GM06990 (cell line): ENCODE measurements at regions not wholly inside any gene's neighbourhood (a gene's known extent, or its start where the extent isn't known, plus 50 kb on each side); places are given as distances from the start of the nearest gene placed in this dataset.

Source experiments
- DNase-seq: peaks from one replicate; pipeline ENCODE4 v3.0.0-alpha.2; 2011; ENCODE audit not compliant: insufficient read length; ENCODE audit errors: extremely low read depth
- H3K27me3 ChIP-seq: replicated peaks from 2 replicates; pipeline ENCODE4 v1.6.0; 2011; ENCODE audit warnings: low read length; ENCODE audit not compliant: control insufficient read depth, insufficient read depth
- H3K36me3 ChIP-seq: 2 replicates; pipeline ENCODE4 v1.5.1; 2011; ENCODE audit warnings: low read length; ENCODE audit not compliant: control insufficient read depth, insufficient read depth
- H3K4me3 ChIP-seq: replicated peaks from 2 replicates; pipeline ENCODE4 v1.5.1; 2011; ENCODE audit warnings: low read depth, mild to moderate bottlenecking, control low read depth, low read length
- CTCF ChIP-seq: IDR thresholded peaks from 2 replicates; pipeline ENCODE4 v1.5.1; 2011; ENCODE audit warnings: low read length, control low read depth, mild to moderate bottlenecking, inconsistent platforms; ENCODE audit not compliant: insufficient read depth, poor library complexity, severe bottlenecking

DNA sequence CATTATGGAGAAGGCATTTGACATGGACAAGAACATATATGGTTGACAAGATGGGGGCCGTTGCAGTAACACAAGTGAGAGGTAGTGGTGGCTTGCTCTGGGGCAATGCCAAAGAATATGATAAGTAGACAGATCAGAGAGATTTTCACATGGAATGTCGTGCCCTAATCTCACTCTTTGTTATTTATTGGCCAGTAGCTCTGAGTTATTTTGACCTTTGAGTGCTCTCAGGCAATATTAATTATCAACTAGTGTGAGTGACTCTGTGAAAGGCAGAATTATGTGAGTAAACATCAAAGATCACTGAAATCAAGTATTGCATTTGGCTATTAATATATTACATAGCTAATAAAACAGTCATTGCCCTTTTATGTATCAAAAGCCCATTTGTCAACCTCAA lies 164.9 kb upstream of the ADAMTS9 start:
- TF ChIP-seq CTCF, result no peak
- Histone ChIP-seq H3K27me3 (no peaks in the 10 kb centered on the region), H3K4me3 (no peak overlapping the region), H3K36me3 (no peaks in the 10 kb centered on the region)
- DNase-seq, result no peak

DNA sequence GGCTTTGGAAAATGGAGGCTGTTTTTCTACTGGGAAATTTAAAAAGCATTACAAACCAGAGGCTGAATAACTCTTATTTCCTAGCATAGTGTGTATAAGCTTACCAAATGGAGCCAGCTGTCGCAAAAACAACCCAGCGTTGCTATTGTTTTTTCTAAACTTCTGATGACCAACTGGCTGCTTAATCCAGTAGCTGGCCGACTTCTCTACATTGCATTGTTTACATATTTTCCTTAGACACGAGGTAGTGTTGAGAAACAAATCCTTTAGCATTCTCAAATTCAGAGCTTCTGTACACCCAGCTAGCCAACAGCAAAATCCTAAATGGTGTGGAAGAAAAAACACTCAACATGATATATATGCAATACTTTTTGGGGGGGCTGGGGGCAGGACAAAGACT lies 161.0 kb upstream of the ADAMTS9 start:
- TF ChIP-seq CTCF, result no peak
- no peak for DNase-seq

DNA sequence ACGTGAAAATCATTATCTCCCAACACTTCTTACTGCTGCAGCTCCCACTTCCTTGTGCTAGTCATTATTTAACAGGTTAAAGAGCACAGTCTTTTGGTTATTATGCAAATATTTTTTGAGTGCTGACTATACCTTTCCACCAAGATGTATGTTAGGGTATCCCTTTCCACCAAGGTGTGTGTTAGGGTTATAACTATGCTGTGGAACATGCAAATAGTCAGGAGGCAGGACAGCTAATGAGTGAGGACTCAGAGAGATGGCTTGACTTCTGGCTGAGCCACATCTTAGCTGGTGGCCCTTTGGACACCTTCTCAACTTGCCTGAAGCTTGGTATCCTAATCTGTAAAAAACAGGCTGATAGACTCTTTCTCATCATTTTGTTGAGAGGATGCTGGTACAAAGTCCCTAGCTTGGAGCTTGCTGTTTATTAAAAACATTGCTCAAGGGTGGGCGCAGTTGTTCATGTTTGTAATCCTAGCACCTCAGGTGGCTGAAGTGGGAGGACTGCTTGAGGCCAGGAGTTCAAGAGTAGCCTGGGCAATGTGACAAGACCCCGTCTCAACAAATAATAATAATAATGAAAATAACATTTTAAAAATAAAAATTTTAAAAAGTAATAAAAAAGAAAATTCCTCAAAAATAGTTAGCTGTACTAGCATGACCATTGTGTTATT lies 160.5 kb upstream of the ADAMTS9 start:
- no peak for DNase-seq
- Histone ChIP-seq H3K27me3 (no peaks in the 10 kb centered on the region), H3K36me3 (no peaks in the 10 kb centered on the region), H3K4me3 (no peak overlapping the region)
- TF ChIP-seq CTCF, result no peak

More for the DNA sequence above, 161.0 kb upstream of the ADAMTS9 start:
- no peaks in the 10 kb centered on the region for H3K36me3 ChIP-seq
- H3K27me3 ChIP-seq, result no peaks in the 10 kb centered on the region
- H3K4me3 ChIP-seq, result no peak overlapping the region

DNA sequence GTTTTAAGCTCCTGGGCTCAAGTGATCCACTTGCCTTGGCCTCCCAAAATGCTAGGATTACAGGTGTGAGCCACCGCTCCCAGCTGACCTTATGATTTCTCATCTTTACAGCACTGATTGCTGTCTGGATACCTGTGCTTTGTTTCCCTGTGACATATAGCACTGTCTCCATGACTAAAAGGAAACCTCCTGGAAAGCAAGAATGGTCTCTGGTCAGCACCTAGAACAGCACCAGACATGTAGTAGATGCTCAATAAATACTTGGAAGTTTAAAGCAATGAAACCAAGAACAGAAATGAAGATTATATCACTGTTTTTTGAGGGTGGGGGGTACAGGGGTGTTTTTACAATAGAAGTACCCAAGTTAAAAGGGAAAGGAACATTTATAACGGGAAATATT lies 156.8 kb upstream of the ADAMTS9 start:
- Histone ChIP-seq H3K36me3 (no peaks in the 10 kb centered on the region), H3K27me3 (no peaks in the 10 kb centered on the region), H3K4me3 (no peak overlapping the region)
- TF ChIP-seq CTCF, result no peak
- no peak for DNase-seq

DNA sequence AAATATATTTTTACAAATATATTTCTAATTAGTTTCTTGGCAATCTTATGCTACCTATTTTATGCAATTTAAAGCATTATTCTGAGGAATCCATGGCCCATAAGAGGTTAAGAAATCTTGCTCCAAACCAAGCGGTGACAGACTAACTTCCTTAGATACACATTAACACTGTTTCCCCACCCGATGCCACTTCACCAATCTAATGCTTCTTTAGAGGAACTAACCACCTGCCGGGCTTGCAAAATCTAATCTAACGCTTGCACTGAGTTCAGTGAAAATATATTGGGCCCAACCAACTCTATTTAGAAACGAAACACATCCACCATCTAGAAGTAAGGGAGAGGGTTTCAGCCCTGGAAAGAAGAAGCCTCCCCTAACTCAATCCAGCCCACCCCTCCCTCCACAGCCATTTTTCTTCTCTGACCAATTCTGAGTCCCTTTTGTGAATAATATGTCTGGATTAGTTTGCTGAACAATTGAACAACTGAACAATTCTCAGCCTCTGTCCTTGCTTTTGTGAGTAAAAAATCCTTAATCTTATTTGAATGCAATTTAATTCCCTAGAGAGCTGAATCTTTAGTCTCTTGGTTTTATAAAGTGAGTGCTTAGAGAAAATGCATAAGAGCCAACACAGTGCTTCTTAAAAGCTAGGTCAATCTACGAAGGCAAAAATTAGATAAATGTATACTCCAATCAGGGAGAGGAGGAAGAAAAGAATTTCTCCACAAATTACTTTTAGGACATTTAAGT lies 150.4 kb upstream of the ADAMTS9 start:
- Histone ChIP-seq H3K4me3 (no peak overlapping the region), H3K36me3 (no peaks in the 10 kb centered on the region), H3K27me3 (no peaks in the 10 kb centered on the region)
- no peak for TF ChIP-seq CTCF
- no peak for DNase-seq
